Nephron progenitor cell (in vitro differentiated cells): ENCODE measurements at regions not wholly inside any gene's neighbourhood (a gene's known extent, or its start where the extent isn't known, plus 50 kb on each side); places are given as distances from the start of the nearest gene placed in this dataset.

ENCODE experiments used
- DNase-seq: peaks from one replicate; pipeline ENCODE4 v3.0.0; 2021
- H3K27ac Mint-ChIP-seq: 2 replicates; pipeline ENCODE4 v1.8.0; 2021; ENCODE audit warnings: mild to moderate bottlenecking, moderate library complexity, mixed read lengths
- H3K27me3 Mint-ChIP-seq: 2 replicates; pipeline ENCODE4 v1.8.0; 2021; ENCODE audit warnings: mild to moderate bottlenecking, low read depth, mixed read lengths; ENCODE audit not compliant: poor library complexity
- H3K36me3 Mint-ChIP-seq: 2 replicates; pipeline ENCODE4 v1.8.0; 2021; ENCODE audit warnings: low read depth, mixed read lengths
- H3K4me1 Mint-ChIP-seq: 2 replicates; pipeline ENCODE4 v1.8.0; 2021; ENCODE audit warnings: mixed read lengths
- H3K4me3 Mint-ChIP-seq: 2 replicates; pipeline ENCODE4 v1.8.0; 2021; ENCODE audit warnings: mild to moderate bottlenecking, moderate library complexity, mixed read lengths
- H3K9me3 Mint-ChIP-seq: 2 replicates; pipeline ENCODE4 v1.8.0; 2021; ENCODE audit warnings: mild to moderate bottlenecking, moderate library complexity, mixed read lengths
- CTCF ChIP-seq: fragments of 200-600 bp; sonication (generic); IDR thresholded peaks from 2 replicates; pipeline ENCODE4 v1.5.0; 2021; ENCODE audit warnings: antibody characterized with exemption

GRCh38 chr1:47709019-47709871 lies 271.4 kb downstream of the FOXD2 start:
- DNase-seq = peak; percentile 66
- peaks cover 64% of the 10 kb centered on the region for H3K4me1 Mint-ChIP-seq
- no peaks in the 10 kb centered on the region for H3K36me3 Mint-ChIP-seq
- no peaks in the 10 kb centered on the region for H3K9me3 Mint-ChIP-seq
- peak; percentile 52 for TF ChIP-seq CTCF
- no peak overlapping the region for H3K27ac Mint-ChIP-seq
- H3K4me3 Mint-ChIP-seq = peak overlapping the region; percentile 79
- peaks cover 81% of the 10 kb centered on the region for H3K27me3 Mint-ChIP-seq

DNA sequence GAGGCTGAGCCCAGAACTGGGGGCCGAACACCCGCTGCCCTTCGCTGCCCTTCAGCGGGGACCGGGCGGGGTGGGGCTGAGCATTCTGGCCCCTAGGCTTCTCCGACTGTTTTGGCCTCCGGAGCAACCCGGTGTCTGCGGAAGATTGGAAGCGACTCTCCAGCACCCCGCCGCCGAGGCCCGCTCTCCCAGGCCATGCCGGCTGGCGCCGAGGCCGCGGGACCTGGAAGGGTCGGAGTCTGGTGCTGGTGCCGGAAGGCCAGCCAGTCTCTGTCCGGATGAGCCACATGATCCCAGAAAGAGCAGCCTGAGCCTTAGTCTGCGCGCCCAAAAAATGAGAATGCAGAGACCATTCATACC lies 272.0 kb downstream of the FOXD2 start:
- H3K4me1 Mint-ChIP-seq = peaks cover 64% of the 10 kb centered on the region
- no peaks in the 10 kb centered on the region for H3K36me3 Mint-ChIP-seq
- peak overlapping the region; percentile 64 for H3K4me3 Mint-ChIP-seq
- DNase-seq = no peak
- H3K27ac Mint-ChIP-seq = no peak overlapping the region
- peaks cover 81% of the 10 kb centered on the region for H3K27me3 Mint-ChIP-seq
- H3K9me3 Mint-ChIP-seq = no peaks in the 10 kb centered on the region
- TF ChIP-seq CTCF = no peak

GRCh38 chr1:47710329-47711071 lies 272.7 kb downstream of the FOXD2 start:
- Mint-ChIP-seq H3K36me3 (no peaks in the 10 kb centered on the region), H3K4me1 (peaks cover 65% of the 10 kb centered on the region), H3K9me3 (no peaks in the 10 kb centered on the region), H3K27me3 (peaks cover 81% of the 10 kb centered on the region), H3K27ac (no peak overlapping the region), H3K4me3 (peak overlapping the region; percentile 64)
- peak; percentile 100 for TF ChIP-seq CTCF
- peak; percentile 95 for DNase-seq
